Natural killer cell (primary cell): ENCODE measurements at regions not wholly inside any gene's neighbourhood (a gene's known extent, or its start where the extent isn't known, plus 50 kb on each side); places are given as distances from the start of the nearest gene placed in this dataset.
A peak's percentile ranks its signal among the peaks of the same experiment; 100 is the strongest.

Source experiments
- ATAC-seq, 3 donors: fragments of 150-1000 bp in 2 of 3; fragments of 200-7000 bp in 1 of 3; cut with Tn5 transposase; 1 replicate in 1 of 3; 2 replicates in 2 of 3; pipeline ENCODE4 v1.10.0; 2021; ENCODE audit warnings: mild to moderate bottlenecking in 2 of 3, moderate library complexity in 2 of 3
- DNase-seq, 2 donors: peaks; one replicate each; pipeline versions ENCODE4 v3.0.0 to v3.0.0-alpha.2; 2013 to 2021; ENCODE audit warnings: mixed read lengths in 1 of 2
- H3K27ac ChIP-seq: one replicate; pipeline ENCODE4 v1.5.1; 2013; ENCODE audit warnings: mild to moderate bottlenecking, low read length
- H3K27me3 ChIP-seq: one replicate; pipeline ENCODE4 v1.6.1; 2013; ENCODE audit warnings: low read length; ENCODE audit not compliant: control insufficient read depth, insufficient read depth
- H3K36me3 ChIP-seq: one replicate; pipeline ENCODE4 v1.6.1; 2013; ENCODE audit warnings: low read length; ENCODE audit not compliant: control insufficient read depth, insufficient read depth
- H3K4me1 ChIP-seq: one replicate; pipeline ENCODE4 v1.6.1; 2013; ENCODE audit warnings: low read length; ENCODE audit not compliant: control insufficient read depth, insufficient read depth
- H3K4me3 ChIP-seq: one replicate; pipeline ENCODE4 v1.5.1; 2013; ENCODE audit warnings: low read length
- H3K9me3 ChIP-seq: one replicate; pipeline ENCODE4 v1.6.1; 2013; ENCODE audit warnings: low read length; ENCODE audit not compliant: control insufficient read depth, insufficient read depth
- H3K27ac Mint-ChIP-seq, 2 donors: one replicate each; pipeline ENCODE4 v1.8.0; 2022; ENCODE audit warnings: mild to moderate bottlenecking in 2 of 2, mixed read lengths in 2 of 2, moderate library complexity in 1 of 2
- H3K27me3 Mint-ChIP-seq, 2 donors: one replicate each; pipeline ENCODE4 v1.8.0; 2022; ENCODE audit warnings: low read depth in 2 of 2, mixed read lengths in 2 of 2
- H3K36me3 Mint-ChIP-seq: one replicate; pipeline ENCODE4 v1.8.0; 2022; ENCODE audit warnings: mixed read lengths
- H3K4me1 Mint-ChIP-seq, 2 donors: one replicate each; pipeline ENCODE4 v1.8.0; 2022; ENCODE audit warnings: mixed read lengths in 2 of 2
- H3K4me3 Mint-ChIP-seq: one replicate; pipeline ENCODE4 v1.8.0; 2022; ENCODE audit warnings: mild to moderate bottlenecking, moderate library complexity, mixed read lengths
- H3K9me3 Mint-ChIP-seq, 2 donors: one replicate each; pipeline ENCODE4 v1.8.0; 2022; ENCODE audit warnings: mixed read lengths in 2 of 2
- WGBS: methylation state at CpG from one replicate; pipeline ENCODE4 v1.1.7; 2013; ENCODE audit warnings: missing lambda C conversion rate; ENCODE audit not compliant: insufficient coverage; 5-methylcytosine and 5-hydroxymethylcytosine counted together
- intact Hi-C: fragments of 100-400 bp; cut with micrococcal nuclease; formaldehyde crosslinking; loops from one replicate; pipeline ENCODE4 v1.14.2; 2022
- TF ChIP-seq, protein P1 (sequence below): fragments of 200-600 bp; IDR thresholded peaks from one replicate; pipeline ENCODE4 v1.8.0; 2022; ENCODE audit warnings: antibody characterized with exemption

DNA sequence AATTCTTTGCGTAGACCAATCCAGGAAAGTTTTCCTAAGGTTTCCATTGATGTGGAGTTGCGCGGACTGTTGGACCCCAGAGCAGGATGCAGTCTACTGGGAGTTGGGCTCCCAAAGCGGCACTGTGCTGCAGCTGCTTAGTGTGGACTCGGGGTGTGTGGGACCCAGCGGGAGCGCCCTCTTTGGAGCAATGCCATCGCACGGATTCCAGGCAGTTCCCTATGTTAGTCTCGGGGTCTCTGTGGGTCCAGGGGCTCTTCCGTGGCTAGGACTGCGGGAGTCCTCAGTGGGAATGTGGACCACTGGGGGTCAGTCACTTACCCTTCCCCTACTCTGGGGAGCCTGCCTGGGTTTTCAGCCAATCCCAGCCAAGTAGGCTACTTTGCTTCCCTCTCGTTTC, 151.7 kb upstream of the OLIG3 start:
- WGBS = 92% methylated on average over 13 of the region's 13 CpGs
- no peak overlapping the region for H3K4me3 Mint-ChIP-seq
- H3K36me3 ChIP-seq = no peaks in the 10 kb centered on the region
- ATAC-seq (peak in 1 of 3 donors; percentile 12), DNase-seq (no peak)
- H3K27me3 Mint-ChIP-seq = peaks cover 25 to 57% of the 10 kb centered on the region in 2 donors
- no peak overlapping the region for H3K4me3 ChIP-seq
- H3K27me3 ChIP-seq = no peaks in the 10 kb centered on the region
- no peaks in the 10 kb centered on the region for H3K36me3 Mint-ChIP-seq
- H3K27ac Mint-ChIP-seq = no peak overlapping the region
- H3K27ac ChIP-seq = no peak overlapping the region
- intact Hi-C loops = loop anchor here (10.0 kb wide), 1 partner anchor 801 kb away; no protein-coding TSS in a partner anchor
- H3K4me1 Mint-ChIP-seq = no peaks in the 10 kb centered on the region
- H3K4me1 ChIP-seq = peaks cover 2% of the 10 kb centered on the region
- TF ChIP-seq, protein P1, sequence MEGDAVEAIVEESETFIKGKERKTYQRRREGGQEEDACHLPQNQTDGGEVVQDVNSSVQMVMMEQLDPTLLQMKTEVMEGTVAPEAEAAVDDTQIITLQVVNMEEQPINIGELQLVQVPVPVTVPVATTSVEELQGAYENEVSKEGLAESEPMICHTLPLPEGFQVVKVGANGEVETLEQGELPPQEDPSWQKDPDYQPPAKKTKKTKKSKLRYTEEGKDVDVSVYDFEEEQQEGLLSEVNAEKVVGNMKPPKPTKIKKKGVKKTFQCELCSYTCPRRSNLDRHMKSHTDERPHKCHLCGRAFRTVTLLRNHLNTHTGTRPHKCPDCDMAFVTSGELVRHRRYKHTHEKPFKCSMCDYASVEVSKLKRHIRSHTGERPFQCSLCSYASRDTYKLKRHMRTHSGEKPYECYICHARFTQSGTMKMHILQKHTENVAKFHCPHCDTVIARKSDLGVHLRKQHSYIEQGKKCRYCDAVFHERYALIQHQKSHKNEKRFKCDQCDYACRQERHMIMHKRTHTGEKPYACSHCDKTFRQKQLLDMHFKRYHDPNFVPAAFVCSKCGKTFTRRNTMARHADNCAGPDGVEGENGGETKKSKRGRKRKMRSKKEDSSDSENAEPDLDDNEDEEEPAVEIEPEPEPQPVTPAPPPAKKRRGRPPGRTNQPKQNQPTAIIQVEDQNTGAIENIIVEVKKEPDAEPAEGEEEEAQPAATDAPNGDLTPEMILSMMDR = no peak
- H3K9me3 Mint-ChIP-seq = no peaks in the 10 kb centered on the region
- H3K9me3 ChIP-seq = no peaks in the 10 kb centered on the region

DNA sequence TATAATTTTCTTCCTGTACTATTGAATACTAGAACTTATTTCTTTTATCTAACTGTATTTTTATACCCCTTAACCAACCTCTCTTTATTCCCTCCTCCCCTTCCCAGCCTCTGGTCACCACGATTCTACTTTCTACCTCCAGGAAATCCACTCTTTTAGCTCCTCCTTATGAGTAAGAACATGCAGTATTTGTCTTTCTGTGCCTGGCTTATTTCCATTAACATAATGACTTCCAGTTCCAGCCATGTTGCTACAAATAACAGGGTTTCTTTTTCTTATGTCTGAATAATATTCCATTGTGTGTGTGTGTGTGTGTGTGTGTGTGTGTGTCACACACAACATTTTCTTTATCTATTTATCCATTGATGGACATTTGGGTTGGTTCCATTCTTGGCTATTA, 152.3 kb upstream of the OLIG3 start:
- no CpG with 5 or more reads among the region's 1 CpG for WGBS
- H3K27me3 ChIP-seq = no peaks in the 10 kb centered on the region
- intact Hi-C loops = loop anchor here (10.0 kb wide), 1 partner anchor 802 kb away; no protein-coding TSS in a partner anchor
- H3K36me3 ChIP-seq = no peaks in the 10 kb centered on the region
- no peaks in the 10 kb centered on the region for H3K4me1 Mint-ChIP-seq
- H3K27ac Mint-ChIP-seq = no peak overlapping the region
- H3K4me1 ChIP-seq = peaks cover under 1% of the 10 kb centered on the region
- no peaks in the 10 kb centered on the region for H3K9me3 ChIP-seq
- H3K4me3 Mint-ChIP-seq = no peak overlapping the region
- peaks cover 25 to 57% of the 10 kb centered on the region in 2 donors for H3K27me3 Mint-ChIP-seq
- H3K4me3 ChIP-seq = no peak overlapping the region
- H3K36me3 Mint-ChIP-seq = no peaks in the 10 kb centered on the region
- TF ChIP-seq, protein P1 = no peak
- ATAC-seq (no peak), DNase-seq (no peak)
- H3K27ac ChIP-seq = no peak overlapping the region
- H3K9me3 Mint-ChIP-seq = no peaks in the 10 kb centered on the region

DNA sequence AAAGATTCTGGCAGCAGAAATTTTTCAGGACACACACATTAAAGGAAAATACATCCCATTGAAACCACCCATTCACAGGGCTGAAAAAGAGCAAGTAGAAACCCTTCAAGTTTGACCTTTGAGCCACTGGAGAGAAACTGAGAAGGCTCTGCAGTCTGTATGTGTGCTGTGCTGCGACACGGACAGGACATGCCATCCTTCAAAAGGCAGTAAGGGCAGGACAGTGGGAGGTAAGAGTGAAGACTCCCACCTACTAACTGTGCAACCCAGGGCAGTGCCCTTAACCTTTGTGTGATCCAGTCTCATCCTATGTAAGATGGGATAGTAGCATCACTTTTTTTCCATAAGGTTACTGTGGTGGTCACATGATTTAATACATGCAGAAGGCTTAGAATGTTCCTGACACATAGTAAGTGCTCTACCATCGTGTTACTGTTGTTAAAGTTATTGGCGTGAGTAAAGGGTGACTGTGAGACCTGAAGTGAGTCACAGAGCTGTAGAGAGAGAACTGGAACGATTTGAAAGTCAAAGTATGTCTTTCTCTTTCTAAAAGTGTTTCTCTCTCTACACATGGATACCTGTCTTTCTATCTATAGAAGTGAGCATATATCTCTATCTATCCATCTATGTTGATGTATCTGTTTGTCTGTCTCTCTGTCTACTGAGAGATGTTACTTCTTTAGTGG, 153.7 kb upstream of the OLIG3 start:
- Histone ChIP-seq H3K9me3 (peaks cover 9% of the 10 kb centered on the region), H3K4me1 (no peaks in the 10 kb centered on the region), H3K27me3 (no peaks in the 10 kb centered on the region), H3K27ac (no peak overlapping the region), H3K4me3 (no peak overlapping the region), H3K36me3 (no peaks in the 10 kb centered on the region)
- ATAC-seq (no peak), DNase-seq (no peak)
- Mint-ChIP-seq H3K27ac (no peak overlapping the region), H3K27me3 (peaks cover 25 to 57% of the 10 kb centered on the region in 2 donors), H3K9me3 (peaks cover 0 to 2% of the 10 kb centered on the region in 2 donors), H3K4me1 (no peaks in the 10 kb centered on the region), H3K4me3 (no peak overlapping the region), H3K36me3 (peaks cover 6% of the 10 kb centered on the region)
- TF ChIP-seq, protein P1 = no peak
- intact Hi-C loops = loop anchor here (10.0 kb wide), 1 partner anchor 803 kb away; no protein-coding TSS in a partner anchor
- WGBS = 81% methylated on average over 4 of the region's 5 CpGs

DNA sequence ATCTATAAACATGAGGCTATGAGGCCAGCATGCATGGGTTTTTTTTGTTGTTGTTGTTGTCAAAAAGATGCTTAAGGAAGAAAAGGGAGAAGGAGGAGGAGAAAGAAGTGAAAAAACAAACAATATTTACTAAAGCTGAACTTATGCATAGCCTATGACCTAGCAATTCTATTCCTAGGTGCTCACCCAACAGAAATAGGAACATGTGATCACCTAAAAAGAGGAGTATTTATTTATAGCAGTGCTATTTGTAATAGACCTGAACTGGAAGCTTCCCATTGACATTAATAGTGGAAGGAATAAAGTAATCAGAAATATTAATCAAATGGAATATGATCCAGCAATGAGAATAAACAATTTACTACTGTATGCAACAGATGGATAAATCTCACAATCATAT, 156.5 kb upstream of the OLIG3 start:
- H3K9me3 Mint-ChIP-seq = peaks cover 2 to 3% of the 10 kb centered on the region in 2 donors
- H3K36me3 ChIP-seq = no peaks in the 10 kb centered on the region
- peaks cover 28% of the 10 kb centered on the region for H3K36me3 Mint-ChIP-seq
- H3K4me3 ChIP-seq = no peak overlapping the region
- no peak overlapping the region for H3K4me3 Mint-ChIP-seq
- intact Hi-C loops = no loop called here
- TF ChIP-seq, protein P1 = no peak
- H3K27me3 Mint-ChIP-seq = peaks cover 21 to 35% of the 10 kb centered on the region in 2 donors
- H3K27me3 ChIP-seq = no peaks in the 10 kb centered on the region
- no peak overlapping the region for H3K27ac Mint-ChIP-seq
- H3K4me1 ChIP-seq = no peaks in the 10 kb centered on the region
- H3K27ac ChIP-seq = no peak overlapping the region
- no peak for ATAC-seq
- H3K9me3 ChIP-seq = peaks cover 20% of the 10 kb centered on the region
- no peak for DNase-seq
- H3K4me1 Mint-ChIP-seq = no peaks in the 10 kb centered on the region
